ENCODE measurements at regions not wholly inside any gene's neighbourhood (a gene's known extent, or its start where the extent isn't known, plus 50 kb on each side); places are given as distances from the start of the nearest gene placed in this dataset.

- DNase-seq (ENCODE audit: low read depth in 4 of 4, low spot score in 3 of 4) = no peak
These were observed 312.8 kb upstream of the TLE3 start for GRCh38 chr15:70410371-70410985.

- no peak for DNase-seq (ENCODE audit: low read depth in 4 of 4, low spot score in 3 of 4)
These were observed 311.7 kb upstream of the TLE3 start for GRCh38 chr15:70409388-70409787.

GRCh38 chr15:70407955-70408354, 310.2 kb upstream of the TLE3 start:
- no peak for DNase-seq (ENCODE audit: low read depth in 4 of 4, low spot score in 3 of 4)

- DNase-seq (ENCODE audit: low read depth in 4 of 4, low spot score in 3 of 4) = no peak
These were observed 309.6 kb upstream of the TLE3 start for GRCh38 chr15:70407336-70407670.

- no peak for DNase-seq (ENCODE audit: low read depth in 4 of 4, low spot score in 3 of 4)
These were observed 309.1 kb upstream of the TLE3 start for GRCh38 chr15:70406617-70407335.

- DNase-seq (ENCODE audit: low read depth in 4 of 4, low spot score in 3 of 4) = no peak
These were observed 304.0 kb upstream of the TLE3 start for GRCh38 chr15:70401709-70402108.

GRCh38 chr15:70400766-70401541, 303.2 kb upstream of the TLE3 start:
- DNase-seq (ENCODE audit: low read depth in 4 of 4, low spot score in 3 of 4) = no peak

- DNase-seq (ENCODE audit: low read depth in 4 of 4, low spot score in 3 of 4) = no peak
These were observed 301.5 kb upstream of the TLE3 start for GRCh38 chr15:70399204-70399603.

GRCh38 chr15:70398694-70399093, 301.0 kb upstream of the TLE3 start:
- DNase-seq (ENCODE audit: low read depth in 4 of 4, low spot score in 3 of 4) = no peak

- DNase-seq (ENCODE audit: low read depth in 4 of 4, low spot score in 3 of 4) = no peak
These were observed 299.1 kb upstream of the TLE3 start for GRCh38 chr15:70396807-70397206.

GRCh38 chr15:70395164-70395563, 297.4 kb upstream of the TLE3 start:
- DNase-seq (ENCODE audit: low read depth in 4 of 4, low spot score in 3 of 4) = no peak

- no peak for DNase-seq (ENCODE audit: low read depth in 4 of 4, low spot score in 3 of 4)
These were observed 293.0 kb upstream of the TLE3 start for GRCh38 chr15:70390723-70391122.

GRCh38 chr15:70387993-70388392, 290.3 kb upstream of the TLE3 start:
- no peak for DNase-seq (ENCODE audit: low read depth in 4 of 4, low spot score in 3 of 4)

GRCh38 chr15:70387081-70387480, 289.4 kb upstream of the TLE3 start:
- no peak for DNase-seq (ENCODE audit: low read depth in 4 of 4, low spot score in 3 of 4)

GRCh38 chr15:70385711-70386110, 288.0 kb upstream of the TLE3 start:
- no peak for DNase-seq (ENCODE audit: low read depth in 4 of 4, low spot score in 3 of 4)

GRCh38 chr15:70385052-70385451, 287.3 kb upstream of the TLE3 start:
- DNase-seq (ENCODE audit: low read depth in 4 of 4, low spot score in 3 of 4) = no peak

- DNase-seq (ENCODE audit: low read depth in 4 of 4, low spot score in 3 of 4) = no peak
These were observed 286.1 kb upstream of the TLE3 start for GRCh38 chr15:70383856-70384255.

- no peak for DNase-seq (ENCODE audit: low read depth in 4 of 4, low spot score in 3 of 4)
These were observed 285.2 kb upstream of the TLE3 start for GRCh38 chr15:70382762-70383458.

- DNase-seq (ENCODE audit: low read depth in 4 of 4, low spot score in 3 of 4) = no peak
These were observed 284.5 kb upstream of the TLE3 start for GRCh38 chr15:70382009-70382749.

Data from right renal pelvis (tissue), 4 donors.